ACC112 (cell line): ENCODE measurements at regions not wholly inside any gene's neighbourhood (a gene's known extent, or its start where the extent isn't known, plus 50 kb on each side); places are given as distances from the start of the nearest gene placed in this dataset.

ENCODE experiments used
- H2AFZ ChIP-seq: fragments of 200-600 bp; sonication (generic); one replicate; pipeline ENCODE4 v1.6.0; 2017; ENCODE audit warnings: antibody characterized with exemption, low read length; ENCODE audit not compliant: unreplicated experiment
- H3K27ac ChIP-seq: fragments of 200-600 bp; sonication (generic); 2 replicates; pipeline ENCODE4 v1.5.1; 2014; ENCODE audit warnings: low read depth, mild to moderate bottlenecking, antibody characterized with exemption, low read length, moderate library complexity
- H3K27me3 ChIP-seq: fragments of 200-600 bp; sonication (generic); 2 replicates; pipeline ENCODE4 v1.6.1; 2014; ENCODE audit warnings: mild to moderate bottlenecking, antibody characterized with exemption, low read length, moderate library complexity, mixed read lengths; ENCODE audit not compliant: insufficient read depth
- H3K36me3 ChIP-seq: fragments of 200-600 bp; sonication (generic); 2 replicates; pipeline ENCODE4 v1.6.1; 2016; ENCODE audit warnings: mild to moderate bottlenecking, antibody characterized with exemption, low read length, moderate library complexity, mixed read lengths; ENCODE audit not compliant: insufficient read depth
- H3K4me1 ChIP-seq: fragments of 200-600 bp; sonication (generic); one replicate; pipeline ENCODE4 v1.6.1; 2016; ENCODE audit warnings: low read length, mixed read lengths; ENCODE audit not compliant: insufficient read depth, unreplicated experiment, control insufficient read depth
- H3K4me3 ChIP-seq: fragments of 200-600 bp; sonication (generic); 2 replicates; pipeline ENCODE4 v1.5.1; 2014; ENCODE audit warnings: mild to moderate bottlenecking, low read depth, low read length
- H3K79me2 ChIP-seq: fragments of 200-600 bp; sonication (generic); one replicate; pipeline ENCODE4 v1.6.0; 2016; ENCODE audit warnings: low read length; ENCODE audit not compliant: control insufficient read depth, unreplicated experiment, insufficient read depth

- Histone ChIP-seq H3K27me3 (no peaks in the 10 kb centered on the region), H3K36me3 (no peaks in the 10 kb centered on the region), H3K27ac (no peak overlapping the region), H3K79me2 (no peaks in the 10 kb centered on the region), H3K4me3 (no peak overlapping the region), H3K4me1 (peaks cover 16% of the 10 kb centered on the region), H2AFZ (no peak overlapping the region)
Measured at GRCh38 chr18:28804512-28805202, 627.7 kb upstream of the CDH2 start.

DNA sequence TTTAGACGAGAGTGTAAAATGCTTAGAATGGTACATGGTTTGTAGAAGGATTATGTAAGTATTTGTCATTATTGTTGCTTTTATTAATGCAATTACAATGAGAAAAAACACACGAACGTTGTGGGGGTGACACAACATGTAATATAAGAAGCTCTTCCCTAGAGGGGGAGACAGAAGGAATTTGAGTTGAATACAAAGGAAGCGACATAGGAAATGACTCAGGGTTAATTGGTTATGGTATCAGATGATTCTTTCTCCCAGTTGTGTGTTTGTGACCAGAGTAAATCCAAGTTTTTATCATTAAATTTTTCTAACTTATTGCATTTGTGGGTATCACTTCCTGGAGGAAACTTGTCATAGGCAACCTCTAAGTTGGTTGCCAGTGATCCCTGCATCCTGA lies 625.6 kb upstream of the CDH2 start:
- H3K27ac ChIP-seq = peak overlapping the region; percentile 57
- peak overlapping the region; percentile 18; the same call in 1 of the 2 replicates for H3K4me3 ChIP-seq
- no peaks in the 10 kb centered on the region for H3K36me3 ChIP-seq
- no peaks in the 10 kb centered on the region for H3K79me2 ChIP-seq
- H3K4me1 ChIP-seq = peaks cover 19% of the 10 kb centered on the region
- peak overlapping the region; percentile 71 for H2AFZ ChIP-seq
- H3K27me3 ChIP-seq = no peaks in the 10 kb centered on the region

DNA sequence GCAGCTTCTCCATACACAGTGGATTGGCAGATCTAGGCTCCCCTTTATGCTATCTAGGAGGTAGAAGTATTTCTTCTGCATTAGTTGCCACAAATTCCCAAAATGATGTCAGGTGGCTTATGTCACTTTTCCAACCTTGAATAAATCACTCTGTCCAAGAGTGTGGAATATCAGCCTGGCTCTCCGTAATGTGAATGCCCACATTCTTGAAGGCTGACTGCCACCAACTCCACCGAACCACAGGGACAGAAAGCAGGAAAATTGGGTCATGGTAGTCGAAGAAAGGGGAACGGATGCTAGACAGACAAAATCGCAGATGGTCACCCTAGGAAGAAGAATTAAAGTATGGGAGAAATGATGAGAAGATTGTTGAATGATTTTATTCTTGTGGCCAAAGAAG lies 624.9 kb upstream of the CDH2 start:
- Histone ChIP-seq H3K36me3 (no peaks in the 10 kb centered on the region), H2AFZ (peak overlapping the region; percentile 36), H3K79me2 (no peaks in the 10 kb centered on the region), H3K4me3 (no peak overlapping the region), H3K27ac (peak overlapping the region; percentile 57; the same call in 1 of the 2 replicates), H3K4me1 (peaks cover 19% of the 10 kb centered on the region), H3K27me3 (no peaks in the 10 kb centered on the region)

DNA sequence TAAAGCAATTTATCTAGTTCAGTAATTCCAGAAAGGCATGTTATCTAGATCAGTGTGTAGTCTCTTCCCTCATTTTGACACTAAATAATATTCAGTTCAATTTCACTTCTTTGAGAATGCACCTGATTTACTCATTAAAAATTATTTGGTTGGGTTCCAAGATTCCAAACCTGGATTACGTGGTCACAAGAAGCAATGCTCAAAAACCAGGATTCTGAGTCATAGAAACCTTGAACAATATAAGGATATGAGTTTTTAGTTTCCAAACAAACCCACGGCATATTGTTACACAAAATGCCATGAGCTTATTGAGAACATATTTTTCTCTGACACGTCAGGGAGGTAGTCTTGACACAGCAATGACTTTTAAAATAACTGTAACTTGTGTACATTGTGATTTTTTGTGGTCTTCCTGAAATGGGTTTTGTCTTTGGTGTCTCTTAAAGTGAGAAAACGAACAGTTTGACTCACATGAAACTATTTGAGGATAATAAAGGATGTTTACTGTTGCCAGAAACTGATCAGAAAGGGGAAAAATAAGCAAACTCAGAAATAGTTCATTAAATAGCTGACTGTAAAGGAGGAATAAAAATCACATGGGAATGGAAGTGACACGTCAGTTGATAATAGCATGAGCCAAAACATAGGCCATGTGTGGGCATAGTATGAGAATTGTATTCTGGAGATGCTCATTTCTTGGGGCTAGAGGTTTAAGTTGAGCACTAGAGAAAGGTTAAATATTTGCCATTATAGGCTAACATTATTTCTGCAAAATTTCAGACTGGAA lies 617.7 kb upstream of the CDH2 start:
- Histone ChIP-seq H3K4me1 (peaks cover 50% of the 10 kb centered on the region), H2AFZ (peak overlapping the region; percentile 35), H3K27ac (peak overlapping the region; percentile 87), H3K36me3 (no peaks in the 10 kb centered on the region), H3K79me2 (no peaks in the 10 kb centered on the region), H3K27me3 (no peaks in the 10 kb centered on the region), H3K4me3 (peak overlapping the region; percentile 43)

DNA sequence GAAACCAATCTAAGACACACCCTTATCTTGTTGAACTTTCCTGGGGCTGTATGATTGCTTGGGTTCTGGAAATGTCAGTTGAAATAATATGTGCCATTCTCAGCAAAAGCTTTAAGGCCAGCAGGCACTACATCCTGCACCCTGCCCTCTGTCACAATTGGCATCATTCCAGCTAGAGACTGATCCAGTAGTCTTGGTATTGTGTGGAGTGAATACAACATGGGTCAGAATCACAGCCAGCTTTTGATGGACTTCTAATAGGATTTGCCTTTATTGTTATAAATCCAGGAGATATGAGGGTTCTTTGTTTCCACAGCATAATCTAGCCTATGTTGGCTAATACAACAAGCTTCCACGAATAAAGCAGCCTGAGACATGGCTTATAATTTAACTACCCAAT lies 617.0 kb upstream of the CDH2 start:
- Histone ChIP-seq H3K4me1 (peaks cover 56% of the 10 kb centered on the region), H3K36me3 (no peaks in the 10 kb centered on the region), H3K27ac (peak overlapping the region; percentile 87), H3K4me3 (no peak overlapping the region), H2AFZ (no peak overlapping the region), H3K27me3 (no peaks in the 10 kb centered on the region), H3K79me2 (no peaks in the 10 kb centered on the region)

DNA sequence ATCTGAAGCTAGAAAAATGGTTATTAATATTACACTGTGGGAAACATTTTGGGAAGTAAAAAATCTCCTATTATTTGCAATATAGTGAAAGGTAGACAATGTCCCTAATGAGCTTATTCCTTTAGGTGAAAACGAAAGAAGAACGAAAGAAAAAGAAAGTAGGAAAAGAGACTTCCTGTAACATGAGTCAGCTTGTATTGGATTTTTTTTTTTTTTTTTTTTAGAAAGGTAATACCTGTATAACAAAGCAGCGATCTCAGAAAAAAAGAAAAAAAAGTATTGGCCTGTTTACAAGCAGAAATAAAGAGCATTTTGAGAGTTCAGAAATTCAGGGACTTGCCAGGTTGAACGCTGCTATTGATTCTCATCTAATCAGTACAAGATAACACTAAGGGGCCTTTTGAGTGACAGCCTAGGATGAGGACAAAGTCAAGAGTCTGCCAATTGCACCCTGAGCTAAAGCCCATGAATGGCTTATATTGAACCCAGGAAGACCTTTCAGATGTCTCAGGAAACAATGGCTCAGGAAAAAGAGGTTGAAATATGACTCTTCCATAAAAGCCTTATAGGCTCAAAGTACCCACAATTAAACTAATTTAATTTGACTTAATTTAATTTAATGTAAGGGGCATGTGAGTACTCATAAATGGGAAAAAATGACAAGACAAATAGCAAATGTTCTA lies 615.6 kb upstream of the CDH2 start:
- peak overlapping the region; percentile 31 for H2AFZ ChIP-seq
- H3K4me1 ChIP-seq = peaks cover 53% of the 10 kb centered on the region
- H3K79me2 ChIP-seq = no peaks in the 10 kb centered on the region
- no peak overlapping the region for H3K4me3 ChIP-seq
- no peaks in the 10 kb centered on the region for H3K27me3 ChIP-seq
- H3K36me3 ChIP-seq = no peaks in the 10 kb centered on the region
- peak overlapping the region; percentile 33; the same call in 1 of the 2 replicates for H3K27ac ChIP-seq

GRCh38 chr18:28791101-28791500 lies 614.2 kb upstream of the CDH2 start:
- Histone ChIP-seq H3K27me3 (no peaks in the 10 kb centered on the region), H2AFZ (peak overlapping the region; percentile 31), H3K4me3 (peak overlapping the region; percentile 25; the same call in 1 of the 2 replicates), H3K4me1 (peaks cover 53% of the 10 kb centered on the region), H3K79me2 (no peaks in the 10 kb centered on the region), H3K36me3 (no peaks in the 10 kb centered on the region), H3K27ac (peak overlapping the region; percentile 33)

GRCh38 chr18:28789502-28789901 lies 612.6 kb upstream of the CDH2 start:
- Histone ChIP-seq H3K4me3 (no peak overlapping the region), H3K27ac (no peak overlapping the region), H2AFZ (no peak overlapping the region), H3K4me1 (peaks cover 41% of the 10 kb centered on the region), H3K36me3 (no peaks in the 10 kb centered on the region), H3K27me3 (no peaks in the 10 kb centered on the region), H3K79me2 (no peaks in the 10 kb centered on the region)

GRCh38 chr18:28786926-28787325 lies 610.0 kb upstream of the CDH2 start:
- Histone ChIP-seq H3K27ac (no peak overlapping the region), H3K36me3 (no peaks in the 10 kb centered on the region), H3K4me1 (peaks cover 29% of the 10 kb centered on the region)

GRCh38 chr18:28781616-28782362 lies 604.9 kb upstream of the CDH2 start:
- no peaks in the 10 kb centered on the region for H3K4me1 ChIP-seq
- no peaks in the 10 kb centered on the region for H3K27me3 ChIP-seq

More at GRCh38 chr18:28786926-28787325, 610.0 kb upstream of the CDH2 start:
- no peak overlapping the region for H3K4me3 ChIP-seq
- no peak overlapping the region for H2AFZ ChIP-seq
- no peaks in the 10 kb centered on the region for H3K27me3 ChIP-seq
- H3K79me2 ChIP-seq = no peaks in the 10 kb centered on the region

More at GRCh38 chr18:28781616-28782362, 604.9 kb upstream of the CDH2 start:
- H3K4me3 ChIP-seq = no peak overlapping the region
- H3K36me3 ChIP-seq = no peaks in the 10 kb centered on the region
- no peaks in the 10 kb centered on the region for H3K79me2 ChIP-seq
- no peak overlapping the region for H3K27ac ChIP-seq
- H2AFZ ChIP-seq = no peak overlapping the region
